Upper lobe of right lung (tissue), 1 donor: ENCODE measurements at regions not wholly inside any gene's neighbourhood (a gene's known extent, or its start where the extent isn't known, plus 50 kb on each side); places are given as distances from the start of the nearest gene placed in this dataset.
A peak's percentile ranks its signal among the peaks of the same experiment; 100 is the strongest.
"Not testable (repeated sequence)": the region's sequence is repeated elsewhere in the genome, so short reads cannot be mapped to it uniquely, and the experiment has no call there.

Source experiments
- ATAC-seq: fragments of 200-7000 bp; cut with Tn5 transposase; one replicate; pipeline ENCODE4 v1.9.1; 2020; ENCODE audit warnings: mild to moderate bottlenecking, moderate library complexity
- DNase-seq: peaks from one replicate; pipeline ENCODE4 v3.0.0-alpha.2; 2020
- H3K27ac ChIP-seq: fragments of 200-600 bp; one replicate; pipeline ENCODE4 v1.8.0; 2022
- H3K27me3 ChIP-seq: fragments of 200-600 bp; one replicate; pipeline ENCODE4 v1.8.0; 2022; ENCODE audit warnings: mild to moderate bottlenecking
- H3K36me3 ChIP-seq: fragments of 200-600 bp; one replicate; pipeline ENCODE4 v1.8.0; 2022
- H3K4me1 ChIP-seq: fragments of 200-600 bp; one replicate; pipeline ENCODE4 v1.8.0; 2022
- H3K4me3 ChIP-seq: fragments of 200-600 bp; one replicate; pipeline ENCODE4 v1.8.0; 2022; ENCODE audit warnings: mild to moderate bottlenecking
- H3K9me3 ChIP-seq: fragments of 200-600 bp; one replicate; pipeline ENCODE4 v1.8.0; 2022
- CTCF ChIP-seq: fragments of 200-600 bp; IDR thresholded peaks from one replicate; pipeline ENCODE4 v1.8.0; 2022; ENCODE audit warnings: antibody characterized with exemption
- intact Hi-C: fragments of 100-400 bp; cut with DNase I; formaldehyde crosslinking; loops from one replicate; pipeline ENCODE4 v1.11.0; 2022
- donor health status: DM: no; HTN: yes; CAD: no; lungs with severe emphysema.

DNA sequence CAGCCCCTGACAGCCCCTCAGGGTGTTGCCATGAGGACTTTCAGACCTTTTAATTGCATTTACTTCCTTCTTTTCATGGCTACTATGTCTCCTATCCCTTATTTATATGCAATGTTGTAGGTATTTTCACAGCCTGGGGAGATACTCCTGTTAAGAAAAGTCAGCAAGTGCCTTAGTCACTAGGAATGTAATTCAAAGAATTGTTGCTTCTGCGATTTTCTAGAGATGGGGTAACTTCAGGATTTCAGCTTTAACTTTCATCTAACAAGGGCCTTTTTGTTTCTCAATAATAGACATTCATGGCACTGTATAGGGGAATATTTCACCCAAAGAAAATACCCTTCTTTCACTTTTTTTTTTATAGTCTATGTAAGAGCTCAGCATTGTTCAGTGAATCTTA is 533.3 kb upstream of the MIS18BP1 start:
- no peak overlapping the region for H3K4me3 ChIP-seq
- no peak for ATAC-seq

DNA sequence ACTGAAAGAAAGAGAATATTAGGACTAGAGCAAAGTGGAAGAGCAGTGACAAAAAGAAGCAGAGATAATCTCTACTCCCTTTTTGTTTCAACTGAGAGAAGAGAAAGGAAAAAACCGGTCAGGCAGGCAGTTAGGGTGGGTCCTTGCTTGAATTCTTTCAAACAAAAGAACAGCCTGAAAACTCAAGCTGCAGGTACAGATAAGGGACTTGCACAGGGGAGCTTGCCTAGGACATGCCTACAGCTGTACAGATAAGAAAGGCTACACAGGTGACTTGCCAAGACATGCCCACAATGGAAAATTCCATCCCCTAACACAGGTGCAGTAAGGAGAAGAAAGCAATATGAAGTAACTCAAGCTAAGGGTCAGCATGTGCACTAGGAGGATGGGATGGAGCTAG is 532.2 kb upstream of the MIS18BP1 start:
- Histone ChIP-seq H3K27ac (no peak overlapping the region), H3K27me3 (no peaks in the 10 kb centered on the region), H3K4me3 (no peak overlapping the region), H3K4me1 (no peaks in the 10 kb centered on the region), H3K9me3 (peaks cover 4% of the 10 kb centered on the region), H3K36me3 (no peaks in the 10 kb centered on the region)
- intact Hi-C loops, result no loop called here
- no peak for DNase-seq
- ATAC-seq, result peak; percentile 29
- no peak for TF ChIP-seq CTCF

More for the DNA sequence above, 533.3 kb upstream of the MIS18BP1 start:
- intact Hi-C loops, result no loop called here
- Histone ChIP-seq H3K27ac (no peak overlapping the region), H3K4me1 (no peaks in the 10 kb centered on the region), H3K36me3 (no peaks in the 10 kb centered on the region), H3K9me3 (peaks cover 4% of the 10 kb centered on the region), H3K27me3 (no peaks in the 10 kb centered on the region)
- DNase-seq, result no peak
- no peak for TF ChIP-seq CTCF

DNA sequence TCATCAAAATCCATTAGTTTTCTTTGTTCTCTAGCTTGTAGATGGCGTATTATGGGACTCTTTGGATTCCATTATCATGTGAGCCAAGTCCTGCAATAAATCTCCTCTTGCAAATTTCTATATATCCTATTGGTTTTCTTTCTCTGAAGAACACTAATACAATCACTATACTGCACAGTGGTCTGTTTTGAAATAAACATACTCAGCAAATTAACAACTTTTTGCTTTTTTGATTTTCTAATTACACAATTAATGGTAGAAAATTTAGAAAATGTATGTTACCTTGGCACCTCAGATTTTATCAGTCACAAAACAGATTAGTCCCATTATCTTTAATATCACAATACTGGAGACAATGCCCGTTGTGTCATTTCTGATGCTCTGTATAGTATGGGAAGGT is 513.2 kb upstream of the MIS18BP1 start:
- Histone ChIP-seq H3K27me3 (no peaks in the 10 kb centered on the region), H3K27ac (no peak overlapping the region), H3K4me3 (no peak overlapping the region), H3K9me3 (no peaks in the 10 kb centered on the region), H3K36me3 (no peaks in the 10 kb centered on the region), H3K4me1 (no peaks in the 10 kb centered on the region)
- DNase-seq, result no peak
- TF ChIP-seq CTCF, result no peak
- no peak for ATAC-seq
- intact Hi-C loops, result no loop called here

DNA sequence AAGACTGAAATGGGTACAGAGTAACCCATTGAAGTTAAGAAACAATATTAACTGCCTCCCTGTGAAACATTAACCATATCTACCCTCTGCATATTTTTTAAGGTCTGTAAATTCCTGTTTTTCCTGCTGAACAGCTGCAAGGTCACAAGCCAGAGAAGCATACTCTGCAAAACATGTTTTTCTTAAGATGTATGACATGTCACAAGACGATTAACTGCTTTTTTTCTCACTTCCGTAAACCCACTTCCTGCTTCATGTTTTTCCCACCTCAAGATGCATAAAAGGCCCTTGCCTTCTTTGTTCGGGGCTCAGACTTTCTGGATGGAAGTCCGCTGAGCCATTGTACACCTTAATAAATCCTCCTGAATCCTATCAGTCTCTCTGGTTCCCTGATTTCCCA is 504.7 kb upstream of the MIS18BP1 start:
- DNase-seq (no peak), ATAC-seq (no peak)
- Histone ChIP-seq H3K27ac (no peak overlapping the region), H3K4me3 (no peak overlapping the region), H3K4me1 (no peaks in the 10 kb centered on the region), H3K9me3 (no peaks in the 10 kb centered on the region), H3K36me3 (no peaks in the 10 kb centered on the region), H3K27me3 (no peaks in the 10 kb centered on the region)
- TF ChIP-seq CTCF, result no peak
- intact Hi-C loops, result no loop called here

- H3K36me3 ChIP-seq, H3K9me3 ChIP-seq, H3K4me3 ChIP-seq, intact Hi-C loops, H3K4me1 ChIP-seq, ATAC-seq, H3K27ac ChIP-seq, H3K27me3 ChIP-seq, DNase-seq: not testable (repeated sequence)
Observed at GRCh38 chr14:45756412-45756811, 503.4 kb upstream of the MIS18BP1 start.

DNA sequence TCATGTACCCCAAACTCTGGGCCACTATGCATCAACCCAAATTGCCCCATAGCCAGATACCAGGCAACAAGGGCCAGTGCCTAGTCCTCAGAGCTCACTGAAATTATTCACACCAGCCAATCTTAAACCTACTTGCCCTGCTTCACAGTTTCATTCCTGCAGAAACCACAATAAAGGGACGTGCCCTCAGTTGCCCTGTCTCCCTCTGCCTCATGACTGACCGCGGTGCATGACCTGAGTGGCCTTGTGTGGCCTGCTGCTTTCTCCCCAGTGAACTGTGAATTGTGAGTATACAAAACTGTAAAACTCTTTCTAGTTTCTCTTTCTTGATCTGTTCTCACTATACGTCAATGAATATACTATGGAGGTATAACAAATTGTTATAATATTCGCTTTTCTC is 490.9 kb upstream of the MIS18BP1 start:
- Histone ChIP-seq H3K9me3 (no peaks in the 10 kb centered on the region), H3K4me3 (no peak overlapping the region), H3K27me3 (no peaks in the 10 kb centered on the region), H3K4me1 (no peaks in the 10 kb centered on the region), H3K36me3 (no peaks in the 10 kb centered on the region), H3K27ac (no peak overlapping the region)
- ATAC-seq (no peak), DNase-seq (no peak)
- intact Hi-C loops, result no loop called here
- no peak for TF ChIP-seq CTCF
